Heart left ventricle (tissue), 16 donors: ENCODE measurements at regions not wholly inside any gene's neighbourhood (a gene's known extent, or its start where the extent isn't known, plus 50 kb on each side); places are given as distances from the start of the nearest gene placed in this dataset.

Experiments
- ATAC-seq, 4 donors: fragments of 200-7000 bp; cut with Tn5 transposase; one replicate each; pipeline ENCODE4 v1.9.1; 2020 to 2022; ENCODE audit warnings: moderate library complexity in 4 of 4, mild to moderate bottlenecking in 3 of 4, moderate number of reproducible peaks in 1 of 4
- DNase-seq, 5 donors: peaks; one replicate each; pipeline ENCODE4 v3.0.0-alpha.2; 2020
- H3K27ac ChIP-seq, 12 donors: fragments of 200-600 bp; sonication (generic) in 4 of 12; one replicate each; pipeline versions ENCODE4 v1.5.0 to v1.8.0; 2016 to 2022; ENCODE audit warnings: mild to moderate bottlenecking in 2 of 12
- H3K27me3 ChIP-seq, 9 donors: fragments of 200-600 bp; sonication (generic) in 2 of 9; one replicate each; pipeline versions ENCODE4 v1.5.1 to v1.8.0; 2016 to 2022; ENCODE audit warnings: mild to moderate bottlenecking in 3 of 9
- H3K36me3 ChIP-seq, 9 donors: fragments of 200-600 bp; sonication (generic) in 2 of 9; one replicate each; pipeline versions ENCODE4 v1.5.0 to v1.8.0; 2018 to 2022; ENCODE audit warnings: mild to moderate bottlenecking in 2 of 9
- H3K4me1 ChIP-seq, 12 donors: fragments of 200-600 bp; sonication (generic) in 4 of 12; one replicate each; pipeline versions ENCODE4 v1.5.0 to v1.8.0; 2016 to 2022; ENCODE audit warnings: mild to moderate bottlenecking in 3 of 12
- H3K4me3 ChIP-seq, 12 donors: fragments of 200-600 bp; sonication (generic) in 4 of 12; one replicate each; pipeline versions ENCODE4 v1.5.0 to v1.8.0; 2017 to 2022; ENCODE audit warnings: mild to moderate bottlenecking in 9 of 12, moderate library complexity in 4 of 12
- H3K9me3 ChIP-seq, 12 donors: fragments of 200-600 bp; sonication (generic) in 4 of 12; one replicate each; pipeline versions ENCODE4 v1.5.0 to v1.8.0; 2016 to 2022; ENCODE audit warnings: mild to moderate bottlenecking in 1 of 12
- POLR2A ChIP-seq, 2 donors: fragments of 450-650 bp; IDR thresholded peaks; one replicate each; pipeline ENCODE4 v1.6.1; 2017; ENCODE audit warnings: antibody characterized with exemption in 2 of 2, mild to moderate bottlenecking in 2 of 2, moderate library complexity in 2 of 2
- WGBS, 4 donors: extraction: QIAGEN DNeasy Blood & Tissue Kit in 2 of 4; methylation state at CpG; one replicate each; pipeline versions ENCODE4 v1.1.5 to v1.1.7; 2013 to 2018; 5-methylcytosine and 5-hydroxymethylcytosine counted together
- intact Hi-C, 10 donors: fragments of 100-400 bp; cut with DNase I; formaldehyde crosslinking; loops; one replicate each; pipeline versions ENCODE4 v1.11.1 to v1.14.2; 2022
- TF ChIP-seq, protein P1 (sequence below), 12 donors: fragments of 200-600 bp; sonication (generic) in 4 of 12; IDR thresholded peaks; one replicate each; pipeline versions ENCODE4 v1.5.0 to v1.8.0; 2018 to 2022; ENCODE audit warnings: antibody characterized with exemption in 12 of 12, mild to moderate bottlenecking in 5 of 12
- donor health status: ischemic (EF 13 %, LVEDD 7.1; RV severe dilation, severe dysfunction).
- donor health status: healthy with polysubstance abuse.
- donor health status: DM: no; HTN: yes; CAD: no.
- donor health status: DM: no; HTN: no; CAD: no.
- donor health status: ischemic (EF 25% LVEDD 6.9; RV normal size, moderate dysfunction).
- donor health status: ischemic (EF 25% LVEDD 5.7; RV mildly dilated, moderate dysfunction).
- donor health status: healthy.
- donor health status: DM: yes; HTN: yes; CAD: no.
- donor health status: ischemic (EF 35%, LVEDD 5.7; RV mildly dilated, moderate dysfunction).
- donor health status: nonischemic (EF 11% LVEDD 7.7; RV severe dilation, severe dysfunction).
- donor health status: DM: yes; HTN: yes; CAD: no.
- donor health status: PGD.
- donor health status: ischemic (EF 29% LVEDD 5.4; RV normal size, mild dysfunction).
- donor health status: nonischemic (EF 23%, LVEDD 6.1; RV moderate dilation, normal function).

DNA sequence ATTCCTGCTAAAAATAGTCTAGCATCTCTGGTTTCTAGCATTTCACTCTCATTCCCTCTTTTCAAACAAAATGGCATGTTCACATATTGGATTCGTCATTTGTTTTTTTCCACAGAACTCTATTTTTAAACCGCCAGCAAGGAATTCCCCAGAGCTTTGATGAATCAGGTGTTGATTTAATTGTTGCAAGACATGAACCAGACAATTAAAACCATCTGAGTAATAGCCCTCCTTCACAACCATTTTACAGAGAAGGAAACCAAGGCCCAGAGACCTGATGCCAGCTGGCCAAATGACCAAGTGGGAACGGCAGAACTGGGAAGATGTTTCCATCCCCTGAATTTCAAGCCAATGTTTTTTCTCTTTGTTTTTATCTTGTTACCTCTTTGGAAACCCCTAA lies 167.0 kb downstream of the CAAP1 start:
- TF ChIP-seq POLR2A (IDR thresholded peaks at IDR 0.05), result no peak
- TF ChIP-seq, protein P1, sequence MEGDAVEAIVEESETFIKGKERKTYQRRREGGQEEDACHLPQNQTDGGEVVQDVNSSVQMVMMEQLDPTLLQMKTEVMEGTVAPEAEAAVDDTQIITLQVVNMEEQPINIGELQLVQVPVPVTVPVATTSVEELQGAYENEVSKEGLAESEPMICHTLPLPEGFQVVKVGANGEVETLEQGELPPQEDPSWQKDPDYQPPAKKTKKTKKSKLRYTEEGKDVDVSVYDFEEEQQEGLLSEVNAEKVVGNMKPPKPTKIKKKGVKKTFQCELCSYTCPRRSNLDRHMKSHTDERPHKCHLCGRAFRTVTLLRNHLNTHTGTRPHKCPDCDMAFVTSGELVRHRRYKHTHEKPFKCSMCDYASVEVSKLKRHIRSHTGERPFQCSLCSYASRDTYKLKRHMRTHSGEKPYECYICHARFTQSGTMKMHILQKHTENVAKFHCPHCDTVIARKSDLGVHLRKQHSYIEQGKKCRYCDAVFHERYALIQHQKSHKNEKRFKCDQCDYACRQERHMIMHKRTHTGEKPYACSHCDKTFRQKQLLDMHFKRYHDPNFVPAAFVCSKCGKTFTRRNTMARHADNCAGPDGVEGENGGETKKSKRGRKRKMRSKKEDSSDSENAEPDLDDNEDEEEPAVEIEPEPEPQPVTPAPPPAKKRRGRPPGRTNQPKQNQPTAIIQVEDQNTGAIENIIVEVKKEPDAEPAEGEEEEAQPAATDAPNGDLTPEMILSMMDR (IDR thresholded peaks at IDR 0.05), result no peak

DNA sequence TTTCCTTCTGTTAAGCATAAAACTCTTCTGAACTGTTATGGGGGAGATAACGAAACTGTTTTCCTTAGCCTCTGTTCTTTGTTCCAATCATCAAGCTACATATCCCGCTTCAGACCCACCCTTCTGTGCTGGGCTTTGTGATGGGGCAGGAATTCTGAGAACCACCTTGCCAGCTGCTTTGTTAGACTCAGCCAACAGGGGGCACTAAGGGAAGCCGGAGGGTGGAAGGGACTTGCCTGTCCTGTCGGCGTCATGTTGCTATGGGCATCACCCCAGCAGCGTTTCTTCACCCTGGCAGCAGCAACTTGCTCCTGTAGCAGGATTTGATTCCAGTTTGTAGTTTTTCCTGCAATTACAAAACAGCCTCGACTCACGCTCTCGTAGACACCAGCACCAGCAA lies 169.1 kb downstream of the CAAP1 start:
- peak in 1 of 5 donors; percentile 6 for DNase-seq
- peaks cover 0 to 24% (median 0%) of the 10 kb centered on the region in 9 donors for H3K27me3 ChIP-seq
- no peak overlapping the region for H3K4me3 ChIP-seq
- 21 to 32% (median 24%) methylated on average over 9 of the region's 9 CpGs for WGBS, 4 donors
- intact Hi-C loops, result no loop called here
- H3K9me3 ChIP-seq, result no peaks in the 10 kb centered on the region
- TF ChIP-seq, protein P1 (IDR thresholded peaks at IDR 0.05), result no peak
- TF ChIP-seq POLR2A (IDR thresholded peaks at IDR 0.05), result no peak
- ATAC-seq, result no peak
- H3K4me1 ChIP-seq, result no peaks in the 10 kb centered on the region
- no peaks in the 10 kb centered on the region for H3K36me3 ChIP-seq
- no peak overlapping the region for H3K27ac ChIP-seq

More for the DNA sequence above, 167.0 kb downstream of the CAAP1 start:
- H3K4me1 ChIP-seq, result no peaks in the 10 kb centered on the region
- DNase-seq (no peak), ATAC-seq (no peak)
- peaks cover 0 to 24% (median 0%) of the 10 kb centered on the region in 9 donors for H3K27me3 ChIP-seq
- H3K9me3 ChIP-seq, result peaks cover 0 to 1% (median 0%) of the 10 kb centered on the region in 12 donors
- intact Hi-C loops, result no loop called here
- H3K27ac ChIP-seq, result no peak overlapping the region
- H3K4me3 ChIP-seq, result no peak overlapping the region
- 17 to 47% (median 30%) methylated on average over 3 of the region's 3 CpGs for WGBS, 4 donors
- no peaks in the 10 kb centered on the region for H3K36me3 ChIP-seq

DNA sequence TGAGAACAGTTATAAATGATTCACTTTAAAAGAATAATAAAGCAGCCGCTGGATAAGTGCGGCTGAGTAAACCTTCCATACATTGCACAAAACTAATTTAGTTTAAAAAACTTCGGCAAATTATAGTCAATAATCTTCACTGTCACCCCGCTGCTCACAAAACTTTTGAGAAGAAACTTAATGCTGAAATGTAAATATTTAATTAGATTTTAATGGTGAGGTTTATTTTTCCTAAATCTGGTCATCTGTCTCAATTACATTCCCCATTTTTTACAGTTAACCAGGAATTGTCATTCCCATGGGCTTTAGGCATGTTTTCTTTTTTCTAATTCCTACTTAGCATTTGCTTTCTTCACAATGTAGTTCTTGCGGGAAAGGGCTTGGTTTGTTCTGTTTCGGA lies 169.8 kb downstream of the CAAP1 start:
- H3K4me3 ChIP-seq, result no peak overlapping the region
- no peaks in the 10 kb centered on the region for H3K4me1 ChIP-seq
- H3K9me3 ChIP-seq, result no peaks in the 10 kb centered on the region
- ATAC-seq (no peak), DNase-seq (no peak)
- H3K27me3 ChIP-seq, result peaks cover 0 to 27% (median 0%) of the 10 kb centered on the region in 9 donors
- WGBS, 4 donors, result 72 to 79% (median 77%) methylated on average over 6 of the region's 6 CpGs
- H3K36me3 ChIP-seq, result no peaks in the 10 kb centered on the region
- no peak overlapping the region for H3K27ac ChIP-seq
- TF ChIP-seq, protein P1 (IDR thresholded peaks at IDR 0.05), result no peak
- TF ChIP-seq POLR2A (IDR thresholded peaks at IDR 0.05), result no peak
- intact Hi-C loops, result no loop called here

DNA sequence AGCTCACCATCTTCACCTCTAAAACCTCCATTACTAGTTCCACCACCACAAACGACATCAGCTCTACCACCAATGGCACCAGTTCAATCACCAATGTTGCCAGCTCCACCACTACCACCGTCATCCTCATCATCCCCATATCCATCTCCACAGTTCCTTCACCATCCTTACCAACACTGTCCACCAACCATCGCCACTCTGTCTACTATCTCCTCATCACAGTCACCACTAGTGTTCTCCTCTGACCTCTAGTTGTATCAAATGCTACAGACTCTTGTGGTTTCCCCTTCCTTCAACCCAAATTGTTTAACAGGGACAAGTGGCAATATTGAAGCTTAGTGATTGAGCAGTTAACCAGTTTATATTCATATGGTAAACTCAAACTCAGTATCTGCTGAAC lies 182.6 kb downstream of the CAAP1 start:
- DNase-seq (no peak), ATAC-seq (no peak)
- intact Hi-C loops, result no loop called here
- Histone ChIP-seq H3K4me1 (no peaks in the 10 kb centered on the region), H3K27ac (no peak overlapping the region), H3K36me3 (no peaks in the 10 kb centered on the region), H3K9me3 (no peaks in the 10 kb centered on the region), H3K4me3 (no peak overlapping the region), H3K27me3 (no peaks in the 10 kb centered on the region)
- 71 to 81% (median 77%) methylated on average over 3 of the region's 3 CpGs for WGBS, 4 donors
- TF ChIP-seq, protein P1 (IDR thresholded peaks at IDR 0.05), result no peak
